GM10248 (cell line): ENCODE measurements at regions not wholly inside any gene's neighbourhood (a gene's known extent, or its start where the extent isn't known, plus 50 kb on each side); places are given as distances from the start of the nearest gene placed in this dataset.

Experiments
- CTCF ChIA-PET: fragments of 300-600 bp; sonication (Branson Sonifier 250); formaldehyde crosslinking; extraction: SDS; loops from one replicate; lab custom pipeline; 2021; ENCODE audit warnings: antibody characterized with exemption; lab: Yijun Ruan, JAX
- POLR2A ChIA-PET: fragments of 350-650 bp; sonication (Branson Sonifier 250); formaldehyde crosslinking; extraction: SDS; loops from one replicate; lab custom pipeline; 2020; ENCODE audit warnings: antibody characterized with exemption; lab: Yijun Ruan, JAX
- DNase-seq: peaks from one replicate; pipeline ENCODE4 v3.0.0; 2012; ENCODE audit errors: extremely low spot score
- TF ChIP-seq, protein P1 (sequence below): IDR thresholded peaks from 2 replicates; pipeline ENCODE4 v1.5.1; 2012; ENCODE audit warnings: mild to moderate bottlenecking, low read depth; ENCODE audit errors: extremely low read depth, missing control alignments, control extremely low read depth

GRCh38 chr4:183783306-183783705 lies 121.8 kb upstream of the STOX2 start:
- POLR2A ChIA-PET, result interaction anchor here (0.6 kb wide), 1 partner anchor 158 kb away, joined by 3 read pairs; no protein-coding TSS in a partner anchor
- no peak for DNase-seq

GRCh38 chr4:183783991-183784553 lies 121.0 kb upstream of the STOX2 start:
- no peak for DNase-seq
- POLR2A ChIA-PET, result interaction anchor here (0.6 kb wide), 1 partner anchor 159 kb away, joined by 3 read pairs; no protein-coding TSS in a partner anchor
- CTCF ChIA-PET, result interaction anchor here (1.1 to 2.5 kb wide), 2 partner anchors 9 to 38 kb away, joined by 3 to 8 read pairs; no protein-coding TSS in a partner anchor
- TF ChIP-seq, protein P1, sequence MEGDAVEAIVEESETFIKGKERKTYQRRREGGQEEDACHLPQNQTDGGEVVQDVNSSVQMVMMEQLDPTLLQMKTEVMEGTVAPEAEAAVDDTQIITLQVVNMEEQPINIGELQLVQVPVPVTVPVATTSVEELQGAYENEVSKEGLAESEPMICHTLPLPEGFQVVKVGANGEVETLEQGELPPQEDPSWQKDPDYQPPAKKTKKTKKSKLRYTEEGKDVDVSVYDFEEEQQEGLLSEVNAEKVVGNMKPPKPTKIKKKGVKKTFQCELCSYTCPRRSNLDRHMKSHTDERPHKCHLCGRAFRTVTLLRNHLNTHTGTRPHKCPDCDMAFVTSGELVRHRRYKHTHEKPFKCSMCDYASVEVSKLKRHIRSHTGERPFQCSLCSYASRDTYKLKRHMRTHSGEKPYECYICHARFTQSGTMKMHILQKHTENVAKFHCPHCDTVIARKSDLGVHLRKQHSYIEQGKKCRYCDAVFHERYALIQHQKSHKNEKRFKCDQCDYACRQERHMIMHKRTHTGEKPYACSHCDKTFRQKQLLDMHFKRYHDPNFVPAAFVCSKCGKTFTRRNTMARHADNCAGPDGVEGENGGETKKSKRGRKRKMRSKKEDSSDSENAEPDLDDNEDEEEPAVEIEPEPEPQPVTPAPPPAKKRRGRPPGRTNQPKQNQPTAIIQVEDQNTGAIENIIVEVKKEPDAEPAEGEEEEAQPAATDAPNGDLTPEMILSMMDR, result no peak

More at GRCh38 chr4:183783306-183783705, 121.8 kb upstream of the STOX2 start:
- TF ChIP-seq, protein P1, result no peak
- CTCF ChIA-PET, result interaction anchor here (1.0 to 2.5 kb wide), 4 partner anchors 10 to 39 kb away, joined by 3 to 8 read pairs (median 4); no protein-coding TSS in a partner anchor

DNA sequence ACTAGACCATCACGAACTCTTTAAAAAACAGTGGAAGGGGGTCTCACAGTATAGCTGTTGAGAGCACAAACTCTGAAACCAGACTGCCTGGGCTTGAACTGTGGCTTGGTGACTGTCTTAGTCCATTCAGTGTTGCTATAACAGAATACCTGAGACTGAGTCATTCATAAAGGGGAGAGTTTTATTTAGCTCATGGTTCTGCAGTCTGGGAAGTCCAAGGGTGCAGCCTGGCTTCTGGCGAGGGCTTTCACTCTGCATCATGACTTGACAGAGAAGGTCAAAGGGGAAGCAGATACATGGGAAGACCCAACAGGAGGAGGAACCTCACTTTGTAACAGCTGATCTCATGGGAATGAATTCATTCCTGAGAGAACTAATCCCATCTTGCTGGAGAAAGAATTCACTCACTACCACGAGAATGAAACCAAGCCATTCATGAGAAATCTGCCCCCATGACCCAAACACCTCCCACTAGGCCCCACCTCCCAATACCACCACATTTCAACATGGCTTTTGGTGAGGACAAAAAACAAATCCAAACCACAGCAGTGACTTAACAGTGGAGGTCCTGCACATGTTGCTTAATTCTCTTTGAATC lies 116.7 kb upstream of the STOX2 start:
- ChIA-PET CTCF (interaction anchor here (1.4 kb wide), 1 partner anchor 94 kb away, joined by 3 read pairs; no protein-coding TSS in a partner anchor), POLR2A (no interaction called here)
- no peak for DNase-seq
- TF ChIP-seq, protein P1, result no peak

DNA sequence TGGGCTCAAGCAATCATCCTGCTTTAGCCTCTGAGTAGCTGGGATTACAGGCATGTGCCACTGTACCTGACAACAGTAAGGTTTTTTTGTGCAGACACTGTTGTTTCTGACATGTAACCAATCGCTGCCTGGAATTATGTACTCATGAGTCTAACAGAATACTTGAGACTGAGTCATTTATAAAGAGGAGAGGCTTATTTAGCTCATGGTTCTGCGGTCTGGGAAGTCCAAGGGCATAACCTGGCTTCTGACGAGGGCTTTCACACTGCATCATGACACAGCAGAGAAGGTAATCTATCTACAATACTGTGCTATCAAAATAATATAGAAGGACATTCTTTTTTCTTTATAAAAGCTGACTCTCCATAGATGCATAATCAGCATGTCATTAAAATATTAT lies 115.5 kb upstream of the STOX2 start:
- CTCF ChIA-PET, result no interaction called here
- POLR2A ChIA-PET, result no interaction called here
- no peak for DNase-seq
- TF ChIP-seq, protein P1, result no peak

DNA sequence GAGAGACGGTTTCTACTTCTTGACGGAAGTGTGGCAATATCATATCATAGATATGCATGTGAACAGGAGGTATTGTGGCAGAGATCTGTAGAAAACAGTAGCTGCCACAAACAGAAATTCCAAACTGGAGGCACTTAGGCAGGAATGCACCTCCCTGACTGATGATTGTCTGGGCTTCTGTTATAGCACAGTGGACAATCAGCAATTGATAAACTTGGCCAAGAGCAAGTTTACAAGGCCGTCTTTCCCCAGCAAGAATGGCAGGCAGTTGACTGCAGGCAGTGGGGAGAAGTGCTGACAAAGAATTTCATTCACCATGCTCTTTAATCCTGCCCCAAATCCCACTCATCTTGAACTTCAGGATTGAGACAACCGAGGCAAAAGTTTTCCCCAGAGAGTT lies 114.4 kb upstream of the STOX2 start:
- TF ChIP-seq, protein P1, result no peak
- ChIA-PET CTCF (no interaction called here), POLR2A (no interaction called here)
- no peak for DNase-seq

DNA sequence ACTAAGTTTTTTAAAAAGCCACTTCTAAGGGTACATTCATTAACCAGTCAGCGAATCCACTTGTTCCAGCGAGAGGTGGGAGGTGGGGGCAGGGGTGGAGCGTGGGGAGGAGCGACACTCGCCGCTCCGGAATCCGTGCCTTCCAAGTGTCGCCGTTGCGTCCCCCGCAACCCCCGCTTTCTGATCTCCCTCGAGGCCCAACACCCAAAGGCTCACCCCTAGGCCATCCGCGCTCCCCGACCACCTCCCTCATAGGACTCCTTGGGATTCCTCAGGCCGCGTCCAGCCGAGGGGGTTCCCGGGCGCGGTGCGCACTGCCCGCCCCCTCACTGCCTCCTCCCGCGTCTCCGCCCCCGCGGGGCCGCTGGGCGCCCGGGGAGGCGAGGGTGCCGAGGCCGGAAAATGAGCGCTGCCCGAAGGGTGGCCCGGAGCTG lies 108.1 kb upstream of the STOX2 start:
- POLR2A ChIA-PET, result no interaction called here
- TF ChIP-seq, protein P1, result no peak
- CTCF ChIA-PET, result no interaction called here
- DNase-seq, result no peak
